WTC11 (cell line): ENCODE measurements at regions not wholly inside any gene's neighbourhood (a gene's known extent, or its start where the extent isn't known, plus 50 kb on each side); places are given as distances from the start of the nearest gene placed in this dataset.

Source experiments
- ATAC-seq: fragments of 200-7000 bp; cut with Tn5 transposase; 2 replicates; pipeline ENCODE4 v1.10.0; 2021; ENCODE audit warnings: mild to moderate bottlenecking, moderate library complexity
- CTCF ChIA-PET: fragments of 300-600 bp; sonication (Branson Sonifier 250); formaldehyde crosslinking; loops from one replicate; lab custom pipeline; 2021; ENCODE audit warnings: antibody characterized with exemption; lab: Charles Lee
- POLR2A ChIA-PET: fragments of 350-600 bp; sonication (Branson Sonifier 250); formaldehyde crosslinking; loops from one replicate; lab custom pipeline; 2021; ENCODE audit warnings: antibody characterized with exemption; lab: Charles Lee
- DNase-seq: peaks from one replicate; pipeline ENCODE4 v3.0.0; 2021; ENCODE audit warnings: low spot score
- H3K27ac Mint-ChIP-seq: 2 replicates; pipeline ENCODE4 v1.8.0; 2021; ENCODE audit warnings: mixed read lengths
- H3K27me3 Mint-ChIP-seq: 2 replicates; pipeline ENCODE4 v1.8.0; 2021; ENCODE audit warnings: low read depth, mild to moderate bottlenecking, moderate library complexity, mixed read lengths
- H3K36me3 Mint-ChIP-seq: 2 replicates; pipeline ENCODE4 v1.8.0; 2021; ENCODE audit warnings: mixed read lengths
- H3K4me1 Mint-ChIP-seq: 2 replicates; pipeline ENCODE4 v1.8.0; 2022; ENCODE audit warnings: mixed read lengths
- H3K4me3 Mint-ChIP-seq: 2 replicates; pipeline ENCODE4 v1.8.0; 2021; ENCODE audit warnings: mild to moderate bottlenecking, moderate library complexity, mixed read lengths
- H3K9me3 Mint-ChIP-seq: 2 replicates; pipeline ENCODE4 v1.8.0; 2021; ENCODE audit warnings: mixed read lengths
- AFF4 ChIP-seq: sonication (generic); formaldehyde crosslinking; IDR thresholded peaks from 2 replicates; pipeline ENCODE4 v1.8.1; 2023; ENCODE audit warnings: mild to moderate bottlenecking, missing genetic modification reagents, borderline replicate concordance
- AR ChIP-seq: fragments of 250-450 bp; sonication (Bioruptor Pico); IDR thresholded peaks from 2 replicates; pipeline ENCODE4 v1.9.0; 2021; ENCODE audit warnings: mild to moderate bottlenecking
- CBFB ChIP-seq: sonication (generic); formaldehyde crosslinking; IDR thresholded peaks from 2 replicates; pipeline ENCODE4 v1.8.1; 2022; ENCODE audit warnings: mild to moderate bottlenecking, low read depth, missing genetic modification reagents
- CDX4 ChIP-seq: fragments of 250-450 bp; sonication (Bioruptor Pico); IDR thresholded peaks from 2 replicates; pipeline ENCODE4 v1.9.0; 2021; ENCODE audit warnings: moderate library complexity, mild to moderate bottlenecking, inconsistent platforms, borderline replicate concordance
- ESRRA ChIP-seq: sonication (generic); formaldehyde crosslinking; IDR thresholded peaks from 2 replicates; pipeline ENCODE4 v1.8.1; 2022; ENCODE audit warnings: mild to moderate bottlenecking, missing genetic modification reagents, borderline replicate concordance
- ETV6 ChIP-seq: sonication (generic); formaldehyde crosslinking; IDR thresholded peaks from 2 replicates; pipeline ENCODE4 v1.8.1; 2022; ENCODE audit warnings: mild to moderate bottlenecking, missing genetic modification reagents
- GABPB1 ChIP-seq: sonication (generic); formaldehyde crosslinking; IDR thresholded peaks from 2 replicates; pipeline ENCODE4 v1.8.1; 2023; ENCODE audit warnings: mild to moderate bottlenecking, missing genetic modification reagents
- GTF2I ChIP-seq: fragments of 250-450 bp; sonication (Bioruptor Pico); conservative IDR thresholded peaks from 2 replicates; pipeline ENCODE4 v1.4.0; 2021; ENCODE audit warnings: mild to moderate bottlenecking
- JAZF1 ChIP-seq: fragments of 250-450 bp; sonication (Bioruptor Pico); IDR thresholded peaks from 2 replicates; pipeline ENCODE4 v1.9.0; 2021; ENCODE audit warnings: moderate library complexity, mild to moderate bottlenecking, inconsistent platforms
- JUN ChIP-seq: sonication (generic); formaldehyde crosslinking; IDR thresholded peaks from 2 replicates; pipeline ENCODE4 v1.8.0; 2023; ENCODE audit warnings: mild to moderate bottlenecking, missing genetic modification reagents
- NFATC4 ChIP-seq: fragments of 250-450 bp; sonication (Bioruptor Pico); IDR thresholded peaks from 2 replicates; pipeline ENCODE4 v1.9.0; 2021; ENCODE audit warnings: mild to moderate bottlenecking
- RORB ChIP-seq: fragments of 250-450 bp; sonication (Bioruptor Pico); IDR thresholded peaks from 2 replicates; pipeline ENCODE4 v1.9.0; 2021; ENCODE audit warnings: mild to moderate bottlenecking
- SMAD4 ChIP-seq: sonication (generic); formaldehyde crosslinking; IDR thresholded peaks from 2 replicates; pipeline ENCODE4 v1.8.0; 2022; ENCODE audit warnings: mild to moderate bottlenecking, missing genetic modification reagents
- SOX15 ChIP-seq: fragments of 250-450 bp; sonication (Bioruptor Pico); IDR thresholded peaks from 2 replicates; pipeline ENCODE4 v1.9.0; 2021; ENCODE audit warnings: mild to moderate bottlenecking
- TCF7 ChIP-seq: sonication (generic); formaldehyde crosslinking; IDR thresholded peaks from 2 replicates; pipeline ENCODE4 v1.8.0; 2022; ENCODE audit warnings: mild to moderate bottlenecking, low read depth, missing genetic modification reagents, moderate library complexity
- TEAD1 ChIP-seq: sonication (generic); formaldehyde crosslinking; IDR thresholded peaks from 2 replicates; pipeline ENCODE4 v1.8.0; 2022; ENCODE audit warnings: mild to moderate bottlenecking, missing genetic modification reagents
- USF2 ChIP-seq: sonication (generic); formaldehyde crosslinking; IDR thresholded peaks from 2 replicates; pipeline ENCODE4 v1.8.1; 2023; ENCODE audit warnings: mild to moderate bottlenecking, missing genetic modification reagents, moderate library complexity
- ZBTB21 ChIP-seq: sonication (generic); formaldehyde crosslinking; IDR thresholded peaks from 2 replicates; pipeline ENCODE4 v1.8.1; 2023; ENCODE audit warnings: mild to moderate bottlenecking, missing genetic modification reagents, borderline replicate concordance
- ZNF219 ChIP-seq: sonication (generic); formaldehyde crosslinking; IDR thresholded peaks from 2 replicates; pipeline ENCODE4 v1.8.0; 2023; ENCODE audit warnings: missing genetic modification reagents, mild to moderate bottlenecking, borderline replicate concordance
- ZNF232 ChIP-seq: sonication (generic); formaldehyde crosslinking; IDR thresholded peaks from 2 replicates; pipeline ENCODE4 v1.8.0; 2022; ENCODE audit warnings: mild to moderate bottlenecking, missing genetic modification reagents
- ZNF263 ChIP-seq: sonication (generic); formaldehyde crosslinking; IDR thresholded peaks from 2 replicates; pipeline ENCODE4 v1.8.1; 2022; ENCODE audit warnings: low read depth, mild to moderate bottlenecking, moderate library complexity, missing genetic modification reagents
- ZNF416 ChIP-seq: fragments of 250-450 bp; sonication (Bioruptor Pico); IDR thresholded peaks from 2 replicates; pipeline ENCODE4 v1.9.0; 2021; ENCODE audit warnings: mild to moderate bottlenecking, inconsistent platforms
- TF ChIP-seq, protein P1 (sequence below): fragments of 250-450 bp; sonication (Bioruptor Pico); IDR thresholded peaks from 2 replicates; pipeline ENCODE4 v1.8.0; 2021; ENCODE audit warnings: mild to moderate bottlenecking
- TF ChIP-seq, protein P2 (sequence below): sonication (generic); formaldehyde crosslinking; IDR thresholded peaks from 2 replicates; pipeline ENCODE4 v1.8.0; 2023; ENCODE audit warnings: missing genetic modification reagents
- TF ChIP-seq, protein P3 (sequence below): sonication (generic); formaldehyde crosslinking; conservative IDR thresholded peaks from 2 replicates; pipeline ENCODE4 v1.8.1; 2022; ENCODE audit warnings: mild to moderate bottlenecking, missing genetic modification reagents
- TF ChIP-seq, protein P4 (sequence below): sonication (generic); formaldehyde crosslinking; IDR thresholded peaks from 2 replicates; pipeline ENCODE4 v1.8.0; 2022; ENCODE audit warnings: missing genetic modification reagents

DNA sequence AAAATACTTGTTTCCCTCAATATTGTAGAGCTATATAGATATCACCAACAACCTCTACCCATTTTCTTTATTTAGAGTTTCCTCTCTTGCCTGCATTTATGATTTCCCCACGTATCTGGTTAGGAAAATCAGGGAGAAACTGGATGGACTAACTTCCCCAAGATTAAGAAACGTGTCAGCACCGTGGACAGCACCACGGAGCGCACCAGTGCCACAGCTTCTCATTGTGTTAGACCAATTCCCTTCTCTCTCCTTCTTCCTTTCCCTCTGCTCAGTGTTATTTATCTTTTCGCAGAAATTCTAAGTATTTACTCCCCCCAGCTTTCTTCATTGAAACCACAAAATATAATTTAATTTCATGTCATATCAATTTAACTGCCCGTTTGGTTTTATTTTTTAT is 568.6 kb upstream of the BOD1L1 start:
- peak; percentile 71 for DNase-seq
- CTCF ChIA-PET, result no interaction called here
- Mint-ChIP-seq H3K4me1 (no peaks in the 10 kb centered on the region), H3K27me3 (no peaks in the 10 kb centered on the region), H3K27ac (no peak overlapping the region), H3K36me3 (no peaks in the 10 kb centered on the region), H3K9me3 (peaks cover 6% of the 10 kb centered on the region), H3K4me3 (no peak overlapping the region)
- POLR2A ChIA-PET, result no interaction called here
- peak; percentile 63 for ATAC-seq
- TF ChIP-seq GABPB1 (CRISPR knock-in tag), result no peak
- TF ChIP-seq ZNF232 (CRISPR knock-in tag), result peak; percentile 45; the same call in 1 of the 2 replicates
- 0 out of 2 replicates have a peak, but pooled peaks have one; percentile 23 for TF ChIP-seq ZBTB21
- peak; percentile 47 for TF ChIP-seq TEAD1 (CRISPR knock-in tag)
- TF ChIP-seq JUN (CRISPR knock-in tag), result 0 out of 2 replicates have a peak, but pooled peaks have one; percentile 60
- no peak for TF ChIP-seq SMAD4 (CRISPR knock-in tag)
- TF ChIP-seq ZNF416 (CRISPR knock-in tag), result no peak
- no peak for TF ChIP-seq ESRRA
- no peak for TF ChIP-seq CDX4 (CRISPR knock-in tag)
- TF ChIP-seq, protein P1, sequence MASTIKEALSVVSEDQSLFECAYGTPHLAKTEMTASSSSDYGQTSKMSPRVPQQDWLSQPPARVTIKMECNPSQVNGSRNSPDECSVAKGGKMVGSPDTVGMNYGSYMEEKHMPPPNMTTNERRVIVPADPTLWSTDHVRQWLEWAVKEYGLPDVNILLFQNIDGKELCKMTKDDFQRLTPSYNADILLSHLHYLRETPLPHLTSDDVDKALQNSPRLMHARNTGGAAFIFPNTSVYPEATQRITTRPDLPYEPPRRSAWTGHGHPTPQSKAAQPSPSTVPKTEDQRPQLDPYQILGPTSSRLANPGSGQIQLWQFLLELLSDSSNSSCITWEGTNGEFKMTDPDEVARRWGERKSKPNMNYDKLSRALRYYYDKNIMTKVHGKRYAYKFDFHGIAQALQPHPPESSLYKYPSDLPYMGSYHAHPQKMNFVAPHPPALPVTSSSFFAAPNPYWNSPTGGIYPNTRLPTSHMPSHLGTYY, result no peak
- no peak for TF ChIP-seq ZNF263 (CRISPR knock-in tag)
- no peak for TF ChIP-seq SOX15
- no peak for TF ChIP-seq JAZF1 (CRISPR knock-in tag)
- TF ChIP-seq, protein P2, sequence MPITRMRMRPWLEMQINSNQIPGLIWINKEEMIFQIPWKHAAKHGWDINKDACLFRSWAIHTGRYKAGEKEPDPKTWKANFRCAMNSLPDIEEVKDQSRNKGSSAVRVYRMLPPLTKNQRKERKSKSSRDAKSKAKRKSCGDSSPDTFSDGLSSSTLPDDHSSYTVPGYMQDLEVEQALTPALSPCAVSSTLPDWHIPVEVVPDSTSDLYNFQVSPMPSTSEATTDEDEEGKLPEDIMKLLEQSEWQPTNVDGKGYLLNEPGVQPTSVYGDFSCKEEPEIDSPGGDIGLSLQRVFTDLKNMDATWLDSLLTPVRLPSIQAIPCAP (CRISPR knock-in tag), result no peak
- TF ChIP-seq AFF4 (CRISPR knock-in tag), result no peak
- TF ChIP-seq USF2 (CRISPR knock-in tag), result no peak
- TF ChIP-seq ETV6 (CRISPR knock-in tag), result no peak
- TF ChIP-seq, protein P3, sequence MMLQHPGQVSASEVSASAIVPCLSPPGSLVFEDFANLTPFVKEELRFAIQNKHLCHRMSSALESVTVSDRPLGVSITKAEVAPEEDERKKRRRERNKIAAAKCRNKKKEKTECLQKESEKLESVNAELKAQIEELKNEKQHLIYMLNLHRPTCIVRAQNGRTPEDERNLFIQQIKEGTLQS (CRISPR knock-in tag), result no peak
- no peak for TF ChIP-seq GTF2I (CRISPR knock-in tag)
- no peak for TF ChIP-seq AR (CRISPR knock-in tag)
- TF ChIP-seq NFATC4 (CRISPR knock-in tag), result no peak
- no peak for TF ChIP-seq RORB (CRISPR knock-in tag)
- TF ChIP-seq TCF7 (CRISPR knock-in tag), result no peak
- TF ChIP-seq CBFB (CRISPR knock-in tag), result no peak
- TF ChIP-seq ZNF219 (CRISPR knock-in tag), result no peak; the same call in 1 of the 2 replicates
- TF ChIP-seq, protein P4, sequence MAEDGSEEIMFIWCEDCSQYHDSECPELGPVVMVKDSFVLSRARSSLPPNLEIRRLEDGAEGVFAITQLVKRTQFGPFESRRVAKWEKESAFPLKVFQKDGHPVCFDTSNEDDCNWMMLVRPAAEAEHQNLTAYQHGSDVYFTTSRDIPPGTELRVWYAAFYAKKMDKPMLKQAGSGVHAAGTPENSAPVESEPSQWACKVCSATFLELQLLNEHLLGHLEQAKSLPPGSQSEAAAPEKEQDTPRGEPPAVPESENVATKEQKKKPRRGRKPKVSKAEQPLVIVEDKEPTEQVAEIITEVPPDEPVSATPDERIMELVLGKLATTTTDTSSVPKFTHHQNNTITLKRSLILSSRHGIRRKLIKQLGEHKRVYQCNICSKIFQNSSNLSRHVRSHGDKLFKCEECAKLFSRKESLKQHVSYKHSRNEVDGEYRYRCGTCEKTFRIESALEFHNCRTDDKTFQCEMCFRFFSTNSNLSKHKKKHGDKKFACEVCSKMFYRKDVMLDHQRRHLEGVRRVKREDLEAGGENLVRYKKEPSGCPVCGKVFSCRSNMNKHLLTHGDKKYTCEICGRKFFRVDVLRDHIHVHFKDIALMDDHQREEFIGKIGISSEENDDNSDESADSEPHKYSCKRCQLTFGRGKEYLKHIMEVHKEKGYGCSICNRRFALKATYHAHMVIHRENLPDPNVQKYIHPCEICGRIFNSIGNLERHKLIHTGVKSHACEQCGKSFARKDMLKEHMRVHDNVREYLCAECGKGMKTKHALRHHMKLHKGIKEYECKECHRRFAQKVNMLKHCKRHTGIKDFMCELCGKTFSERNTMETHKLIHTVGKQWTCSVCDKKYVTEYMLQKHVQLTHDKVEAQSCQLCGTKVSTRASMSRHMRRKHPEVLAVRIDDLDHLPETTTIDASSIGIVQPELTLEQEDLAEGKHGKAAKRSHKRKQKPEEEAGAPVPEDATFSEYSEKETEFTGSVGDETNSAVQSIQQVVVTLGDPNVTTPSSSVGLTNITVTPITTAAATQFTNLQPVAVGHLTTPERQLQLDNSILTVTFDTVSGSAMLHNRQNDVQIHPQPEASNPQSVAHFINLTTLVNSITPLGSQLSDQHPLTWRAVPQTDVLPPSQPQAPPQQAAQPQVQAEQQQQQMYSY, result no peak
